HG03354 (cell line): ENCODE measurements at regions not wholly inside any gene's neighbourhood (a gene's known extent, or its start where the extent isn't known, plus 50 kb on each side); places are given as distances from the start of the nearest gene placed in this dataset.
"Not testable (repeated sequence)": the region's sequence is repeated elsewhere in the genome, so short reads cannot be mapped to it uniquely, and the experiment has no call there.

Source experiments
- ATAC-seq: cut with Tn5 transposase; IDR thresholded peaks from one replicate; pipeline ENCODE4 v1.9.1; 2021; ENCODE audit warnings: mild to moderate bottlenecking; ENCODE audit not compliant: unreplicated experiment, poor library complexity, severe bottlenecking

DNA sequence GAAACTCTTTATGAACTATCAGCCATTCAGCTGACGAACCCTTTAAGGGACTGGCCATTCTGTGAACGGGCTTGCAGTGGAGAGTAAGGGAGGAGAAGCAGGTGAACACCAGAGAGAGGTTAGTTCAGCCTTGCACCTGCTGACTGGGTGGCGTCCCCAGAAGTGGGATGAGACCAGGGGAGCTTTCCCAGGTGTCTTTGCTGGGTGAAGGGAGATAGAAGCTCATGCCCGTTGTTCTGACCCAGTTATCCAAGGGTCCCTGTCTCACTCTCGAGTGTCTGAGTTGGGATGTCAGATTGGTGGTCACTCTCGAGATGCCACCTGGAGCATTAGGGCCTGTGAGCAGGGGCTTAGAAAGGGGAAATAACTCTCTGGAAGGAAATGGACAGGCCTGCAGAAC, 68.7 kb downstream of the MSX2 start:
- no peak for ATAC-seq

GRCh38 chr5:174792265-174792664, 67.9 kb downstream of the MSX2 start:
- not testable (repeated sequence) for ATAC-seq

GRCh38 chr5:174790906-174791305, 66.5 kb downstream of the MSX2 start:
- no peak for ATAC-seq

DNA sequence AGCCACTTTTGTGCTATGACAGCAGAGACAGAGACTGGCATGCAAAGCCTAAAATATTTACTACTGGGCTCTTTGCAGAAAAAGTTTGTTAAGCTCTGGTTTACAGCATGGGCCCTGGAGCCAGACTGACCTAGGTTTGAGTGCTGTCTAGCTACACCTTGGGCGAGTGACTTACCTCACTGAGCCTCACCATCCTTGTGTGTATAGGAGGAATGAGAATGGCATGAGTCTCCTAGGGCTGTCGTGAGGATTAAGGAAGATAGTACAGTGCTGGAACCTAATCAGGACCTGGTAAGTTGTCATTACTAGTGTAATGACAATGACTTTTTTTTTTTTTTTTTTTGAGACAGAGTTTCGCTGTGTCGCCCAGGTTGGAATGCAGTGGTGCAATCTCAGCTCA, 65.2 kb downstream of the MSX2 start:
- ATAC-seq, result no peak

DNA sequence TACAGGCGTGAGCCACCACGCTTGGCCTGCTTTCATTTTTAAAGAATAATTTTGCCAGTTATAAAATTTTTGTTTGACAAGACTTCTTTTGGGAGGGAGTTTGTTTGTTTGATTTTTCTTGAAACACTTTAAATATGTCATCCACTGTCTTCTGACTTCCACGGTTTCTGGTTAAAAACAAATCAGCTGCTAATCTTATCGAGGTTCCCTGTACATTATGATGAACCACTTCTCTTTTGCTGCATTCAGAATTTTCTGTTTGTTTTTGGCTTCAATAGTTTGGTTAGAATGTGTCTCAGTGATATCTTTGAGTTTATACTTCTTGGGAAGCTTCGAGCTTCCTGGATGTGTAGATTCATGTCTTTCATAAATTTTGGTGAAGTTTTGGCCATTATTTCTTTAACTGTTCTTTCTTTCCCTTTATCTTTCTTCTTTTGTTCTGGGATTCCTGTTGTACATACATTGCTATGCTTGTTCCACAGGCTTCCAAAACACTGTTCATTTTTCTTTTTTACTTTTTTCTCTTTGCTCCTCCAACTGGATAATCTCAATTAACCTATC, 60.8 kb downstream of the MSX2 start:
- no peak for ATAC-seq
